ENCODE measurements at regions not wholly inside any gene's neighbourhood (a gene's known extent, or its start where the extent isn't known, plus 50 kb on each side); places are given as distances from the start of the nearest gene placed in this dataset.

GRCh38 chr16:9399573-9399972 lies 308.1 kb downstream of the HAPSTR1 start:
- TF ChIP-seq CTCF (IDR thresholded peaks at IDR 0.05; ENCODE audit: low read depth, low read length, poor library complexity, severe bottlenecking) (no peak), EZH2phosphoT487 (IDR thresholded peaks at IDR 0.05; ENCODE audit: borderline replicate concordance, low read length) (no peak)
- Histone ChIP-seq H4K20me1 (ENCODE audit: control insufficient read depth, insufficient read depth, low read depth, low read length) (no peaks in the 10 kb centered on the region), H3K27me3 (ENCODE audit: control insufficient read depth, low read length) (no peaks in the 10 kb centered on the region), H3K9me3 (ENCODE audit: control insufficient read depth, insufficient read depth, low read length) (no peaks in the 10 kb centered on the region), H3K36me3 (ENCODE audit: control insufficient read depth, low read length) (no peaks in the 10 kb centered on the region), H3K79me2 (ENCODE audit: control insufficient read depth, low read length) (no peaks in the 10 kb centered on the region), H3F3A (ENCODE audit: control insufficient read depth, insufficient read depth) (no peaks in the 10 kb centered on the region), H3K9me2 (replicated peaks; ENCODE audit: control insufficient read depth, low read length) (no peaks in the 10 kb centered on the region), H3K4me1 (ENCODE audit: control insufficient read depth, low read length) (no peaks in the 10 kb centered on the region), H3K4me3 (ENCODE audit: low read length) (no peak overlapping the region), H3K27ac (ENCODE audit: low read depth, low read length) (no peak overlapping the region), H3K4me2 (ENCODE audit: low read length) (no peak overlapping the region)

DNA sequence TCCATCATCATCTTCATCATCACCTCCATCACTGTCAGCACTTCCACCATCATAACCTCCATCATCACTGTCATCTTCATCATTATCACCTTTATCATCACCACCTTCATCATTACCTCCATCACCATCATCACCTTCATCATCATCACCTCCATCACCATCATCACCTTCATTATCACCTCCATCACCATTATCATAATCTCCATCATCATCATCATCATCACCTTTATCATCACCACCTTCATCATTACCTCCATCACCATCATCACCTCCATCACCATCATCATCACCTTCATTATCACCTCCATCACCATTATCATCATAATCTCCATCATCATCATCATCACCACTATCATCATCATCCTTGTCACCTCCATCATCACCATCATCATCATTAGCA lies 309.7 kb downstream of the HAPSTR1 start:
- Histone ChIP-seq H3K4me2 (ENCODE audit: low read length) (no peak overlapping the region), H3F3A (ENCODE audit: control insufficient read depth, insufficient read depth) (no peaks in the 10 kb centered on the region), H3K36me3 (ENCODE audit: control insufficient read depth, low read length) (no peaks in the 10 kb centered on the region), H3K27me3 (ENCODE audit: control insufficient read depth, low read length) (no peaks in the 10 kb centered on the region), H3K79me2 (ENCODE audit: control insufficient read depth, low read length) (no peaks in the 10 kb centered on the region), H4K20me1 (ENCODE audit: control insufficient read depth, insufficient read depth, low read depth, low read length) (no peaks in the 10 kb centered on the region), H3K9me2 (replicated peaks; ENCODE audit: control insufficient read depth, low read length) (no peaks in the 10 kb centered on the region), H3K4me1 (ENCODE audit: control insufficient read depth, low read length) (no peaks in the 10 kb centered on the region), H3K9me3 (ENCODE audit: control insufficient read depth, insufficient read depth, low read length) (no peaks in the 10 kb centered on the region), H3K27ac (ENCODE audit: low read depth, low read length) (no peak overlapping the region), H3K4me3 (ENCODE audit: low read length) (no peak overlapping the region)
- TF ChIP-seq CTCF (IDR thresholded peaks at IDR 0.05; ENCODE audit: low read depth, low read length, poor library complexity, severe bottlenecking) (no peak), EZH2phosphoT487 (IDR thresholded peaks at IDR 0.05; ENCODE audit: borderline replicate concordance, low read length) (no peak)

DNA sequence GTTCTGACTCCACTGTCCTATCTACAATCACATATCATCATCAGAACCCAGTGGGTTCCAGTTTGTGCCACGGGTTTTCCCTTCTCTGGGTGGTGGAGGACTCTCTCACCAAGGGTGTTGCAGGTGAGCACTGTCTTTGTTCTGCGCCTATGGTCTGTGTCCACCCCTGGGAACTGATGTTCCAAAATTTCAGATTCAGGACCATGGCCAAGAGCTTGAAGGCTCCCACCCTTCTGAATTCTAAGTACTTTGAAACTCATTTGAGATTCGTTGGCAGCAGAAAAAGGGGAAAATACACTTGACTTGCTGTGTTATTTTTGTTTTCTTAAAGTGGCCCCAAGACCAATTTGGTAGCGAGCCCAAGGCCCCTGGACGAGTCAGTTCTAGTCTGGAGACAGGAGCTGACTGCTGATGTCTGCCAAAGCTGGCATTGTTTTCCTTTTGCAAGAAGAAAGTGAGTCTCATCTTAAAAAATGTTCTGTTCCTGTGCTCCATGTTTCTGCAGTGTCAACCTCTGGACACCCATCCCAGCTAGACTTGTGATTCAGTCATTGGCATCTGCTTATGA lies 310.9 kb downstream of the HAPSTR1 start:
- Histone ChIP-seq H3K4me1 (ENCODE audit: control insufficient read depth, low read length) (no peaks in the 10 kb centered on the region), H3K9me2 (replicated peaks; ENCODE audit: control insufficient read depth, low read length) (no peaks in the 10 kb centered on the region), H3K27ac (ENCODE audit: low read depth, low read length) (no peak overlapping the region), H3K36me3 (ENCODE audit: control insufficient read depth, low read length) (no peaks in the 10 kb centered on the region), H3K27me3 (ENCODE audit: control insufficient read depth, low read length) (no peaks in the 10 kb centered on the region), H3K4me2 (ENCODE audit: low read length) (no peak overlapping the region), H4K20me1 (ENCODE audit: control insufficient read depth, insufficient read depth, low read depth, low read length) (no peaks in the 10 kb centered on the region), H3K9me3 (ENCODE audit: control insufficient read depth, insufficient read depth, low read length) (no peaks in the 10 kb centered on the region), H3K79me2 (ENCODE audit: control insufficient read depth, low read length) (no peaks in the 10 kb centered on the region), H3K4me3 (ENCODE audit: low read length) (no peak overlapping the region), H3F3A (ENCODE audit: control insufficient read depth, insufficient read depth) (no peaks in the 10 kb centered on the region)
- no peak for TF ChIP-seq CTCF (IDR thresholded peaks at IDR 0.05; ENCODE audit: low read depth, low read length, poor library complexity, severe bottlenecking)
- TF ChIP-seq EZH2phosphoT487 (IDR thresholded peaks at IDR 0.05; ENCODE audit: borderline replicate concordance, low read length), result no peak

All from DOHH2 (cell line).